Kidney (tissue), 13 donors: ENCODE measurements at regions not wholly inside any gene's neighbourhood (a gene's known extent, or its start where the extent isn't known, plus 50 kb on each side); places are given as distances from the start of the nearest gene placed in this dataset.

Source experiments
- DNase-seq, 5 donors: peaks; one replicate each; pipeline ENCODE4 v3.0.0-alpha.2; 2013 to 2020
- FAIRE-seq: peaks from 2 replicates; lab custom pipeline; 2012; peaks lifted over from hg19 to GRCh38; lab: Jason Lieb, UNC
- H3K27ac ChIP-seq, 2 donors: one replicate each; pipeline ENCODE4 v1.7.0; 2013; ENCODE audit warnings: low read depth in 2 of 2, low read length in 2 of 2, inconsistent platforms in 1 of 2
- H3K27me3 ChIP-seq: one replicate; pipeline ENCODE4 v1.7.1; 2013; ENCODE audit warnings: low read length, inconsistent platforms; ENCODE audit not compliant: control insufficient read depth, insufficient read depth
- H3K36me3 ChIP-seq, 3 donors: one replicate each; pipeline versions ENCODE4 v1.7.0 to v1.7.1; 2013; ENCODE audit warnings: low read length in 3 of 3, control low read depth in 1 of 3, inconsistent platforms in 1 of 3; ENCODE audit not compliant: insufficient read depth in 3 of 3, control insufficient read depth in 2 of 3
- H3K4me1 ChIP-seq, 3 donors: one replicate each; pipeline versions ENCODE4 v1.7.0 to v1.7.1; 2013; ENCODE audit warnings: low read length in 3 of 3, inconsistent platforms in 1 of 3, low read depth in 1 of 3; ENCODE audit not compliant: control insufficient read depth in 2 of 3, insufficient read depth in 2 of 3
- H3K4me3 ChIP-seq, 3 donors: one replicate each; pipeline versions ENCODE4 v1.7.0 to v1.8.1; 2013; ENCODE audit warnings: low read length in 3 of 3, control low read depth in 1 of 3, inconsistent platforms in 1 of 3
- H3K9ac ChIP-seq, 3 donors: one replicate each; pipeline versions ENCODE4 v1.7.0 to v1.7.1; 2013; ENCODE audit warnings: low read length in 3 of 3, control low read depth in 1 of 3, inconsistent platforms in 1 of 3
- H3K9me3 ChIP-seq, 3 donors: one replicate each; pipeline versions ENCODE4 v1.7.0 to v1.7.1; 2013; ENCODE audit warnings: low read length in 3 of 3, control low read depth in 1 of 3, inconsistent platforms in 1 of 3; ENCODE audit not compliant: control insufficient read depth in 2 of 3, insufficient read depth in 1 of 3
- CTCF ChIP-seq: IDR thresholded peaks from 3 replicates; pipeline ENCODE4 v1.5.1; 2012; ENCODE audit warnings: mild to moderate bottlenecking, moderate library complexity, borderline replicate concordance; ENCODE audit not compliant: insufficient read depth; ENCODE audit errors: extremely low read depth
- intact Hi-C: fragments of 100-400 bp; cut with DNase I; formaldehyde crosslinking; loops from one replicate; pipeline ENCODE4 v1.11.1; 2022
- donor health status: control.
- donor health status: control.
- donor health status: control.
- donor health status: control.
- donor health status: control.
- donor health status: DM: yes; HTN: yes; CAD: no.
- donor health status: Normal renal cell carcinoma (clear cell type).

- DNase-seq (no peak), FAIRE-seq (no peak)
- no peak overlapping the region for H3K4me3 ChIP-seq
- H3K36me3 ChIP-seq = peaks cover 0 to 6% (median 2%) of the 10 kb centered on the region in 3 donors
- no peaks in the 10 kb centered on the region for H3K9me3 ChIP-seq
- H3K4me1 ChIP-seq = no peaks in the 10 kb centered on the region
- no peak for TF ChIP-seq CTCF
- H3K27ac ChIP-seq = no peak overlapping the region
- no peak overlapping the region for H3K9ac ChIP-seq
- intact Hi-C loops = no loop called here
- no peaks in the 10 kb centered on the region for H3K27me3 ChIP-seq
Measured at GRCh38 chr12:123034865-123035264, 54.4 kb downstream of the ARL6IP4 start.

GRCh38 chr12:123034022-123034541, 53.6 kb downstream of the ARL6IP4 start:
- DNase-seq = peak in 1 of 5 donors; percentile 30
- H3K36me3 ChIP-seq = peaks cover 0 to 6% (median 6%) of the 10 kb centered on the region in 3 donors
- no peak overlapping the region for H3K9ac ChIP-seq
- H3K27me3 ChIP-seq = no peaks in the 10 kb centered on the region
- no peaks in the 10 kb centered on the region for H3K4me1 ChIP-seq
- no peak for TF ChIP-seq CTCF
- FAIRE-seq = no peak
- H3K9me3 ChIP-seq = no peaks in the 10 kb centered on the region
- H3K4me3 ChIP-seq = no peak overlapping the region
- H3K27ac ChIP-seq = no peak overlapping the region
- intact Hi-C loops = no loop called here

- Histone ChIP-seq H3K27ac (no peak overlapping the region), H3K4me1 (no peaks in the 10 kb centered on the region), H3K4me3 (no peak overlapping the region), H3K9ac (no peak overlapping the region), H3K27me3 (no peaks in the 10 kb centered on the region), H3K36me3 (peaks cover 0 to 6% (median 6%) of the 10 kb centered on the region in 3 donors), H3K9me3 (no peaks in the 10 kb centered on the region)
- no peak for FAIRE-seq
- intact Hi-C loops = no loop called here
- no peak for TF ChIP-seq CTCF
- peak in 1 of 5 donors; percentile 11 for DNase-seq
Measured at GRCh38 chr12:123033392-123034021, 53.0 kb downstream of the ARL6IP4 start.
